ENCODE measurements at regions not wholly inside any gene's neighbourhood (a gene's known extent, or its start where the extent isn't known, plus 50 kb on each side); places are given as distances from the start of the nearest gene placed in this dataset.

DNA sequence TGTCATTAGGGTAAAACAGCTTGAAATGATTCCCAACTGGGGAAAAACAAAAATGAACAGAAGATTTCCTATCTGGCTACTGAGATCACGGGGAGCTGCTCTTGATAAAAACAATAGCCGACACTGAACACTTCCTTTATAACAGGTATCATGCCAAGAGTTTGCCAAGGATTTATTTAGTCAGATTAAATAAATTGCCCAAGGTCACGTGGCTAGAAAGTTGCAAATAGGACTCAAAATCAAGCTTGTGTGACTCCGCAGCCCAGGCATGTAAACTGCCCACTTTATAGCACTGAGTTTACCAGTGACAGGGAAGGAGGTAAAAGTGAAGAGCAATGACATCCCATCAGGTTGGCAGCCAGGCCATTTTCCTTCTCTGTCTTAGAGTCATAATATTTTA is 120.7 kb upstream of the ZNF618 start:
- TF ChIP-seq, protein P1, sequence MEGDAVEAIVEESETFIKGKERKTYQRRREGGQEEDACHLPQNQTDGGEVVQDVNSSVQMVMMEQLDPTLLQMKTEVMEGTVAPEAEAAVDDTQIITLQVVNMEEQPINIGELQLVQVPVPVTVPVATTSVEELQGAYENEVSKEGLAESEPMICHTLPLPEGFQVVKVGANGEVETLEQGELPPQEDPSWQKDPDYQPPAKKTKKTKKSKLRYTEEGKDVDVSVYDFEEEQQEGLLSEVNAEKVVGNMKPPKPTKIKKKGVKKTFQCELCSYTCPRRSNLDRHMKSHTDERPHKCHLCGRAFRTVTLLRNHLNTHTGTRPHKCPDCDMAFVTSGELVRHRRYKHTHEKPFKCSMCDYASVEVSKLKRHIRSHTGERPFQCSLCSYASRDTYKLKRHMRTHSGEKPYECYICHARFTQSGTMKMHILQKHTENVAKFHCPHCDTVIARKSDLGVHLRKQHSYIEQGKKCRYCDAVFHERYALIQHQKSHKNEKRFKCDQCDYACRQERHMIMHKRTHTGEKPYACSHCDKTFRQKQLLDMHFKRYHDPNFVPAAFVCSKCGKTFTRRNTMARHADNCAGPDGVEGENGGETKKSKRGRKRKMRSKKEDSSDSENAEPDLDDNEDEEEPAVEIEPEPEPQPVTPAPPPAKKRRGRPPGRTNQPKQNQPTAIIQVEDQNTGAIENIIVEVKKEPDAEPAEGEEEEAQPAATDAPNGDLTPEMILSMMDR (IDR thresholded peaks at IDR 0.05; ENCODE audit: insufficient read depth, low read depth, low read length): no peak
- no peak for TF ChIP-seq EZH2 (IDR thresholded peaks at IDR 0.05; ENCODE audit: insufficient read depth, low read length)

Data from astrocyte (in vitro differentiated cells and primary cell).